Omental fat pad (tissue), 3 donors: ENCODE measurements at regions not wholly inside any gene's neighbourhood (a gene's known extent, or its start where the extent isn't known, plus 50 kb on each side); places are given as distances from the start of the nearest gene placed in this dataset.

ENCODE experiments used
- ATAC-seq: fragments of 150-250 bp; one replicate; pipeline ENCODE4 v1.9.1; 2016; ENCODE audit warnings: mild to moderate bottlenecking, moderate library complexity; ENCODE audit not compliant: low FRiP score
- DNase-seq: peaks from one replicate; pipeline ENCODE4 v3.0.0-alpha.2; 2019; ENCODE audit warnings: low spot score
- CTCF ChIP-seq, 3 donors: fragments of 450-650 bp; IDR thresholded peaks; one replicate each; pipeline ENCODE4 v1.5.1; 2016 to 2017; ENCODE audit warnings: antibody characterized with exemption in 3 of 3, mild to moderate bottlenecking in 3 of 3, moderate library complexity in 2 of 3

GRCh38 chr15:46300716-46301115 lies 665.9 kb downstream of the SQOR start:
- ATAC-seq (no peak), DNase-seq (no peak)
- TF ChIP-seq CTCF (IDR thresholded peaks at IDR 0.05) = no peak

GRCh38 chr15:46301291-46301690 lies 666.5 kb downstream of the SQOR start:
- ATAC-seq = no peak
- no peak for TF ChIP-seq CTCF (IDR thresholded peaks at IDR 0.05)
- DNase-seq = no peak

GRCh38 chr15:46301826-46302225 lies 667.0 kb downstream of the SQOR start:
- ATAC-seq (no peak), DNase-seq (no peak)
- TF ChIP-seq CTCF (IDR thresholded peaks at IDR 0.05) = no peak

- ATAC-seq = no peak
- no peak for DNase-seq
- no peak for TF ChIP-seq CTCF (IDR thresholded peaks at IDR 0.05)
These were observed 669.5 kb downstream of the SQOR start for GRCh38 chr15:46304321-46304720.

- no peak for TF ChIP-seq CTCF (IDR thresholded peaks at IDR 0.05)
- DNase-seq = no peak
- ATAC-seq = no peak
These were observed 672.9 kb downstream of the SQOR start for GRCh38 chr15:46307746-46308145.

- DNase-seq (no peak), ATAC-seq (no peak)
- TF ChIP-seq CTCF (IDR thresholded peaks at IDR 0.05) = no peak
These were observed 675.1 kb downstream of the SQOR start for GRCh38 chr15:46309914-46310313.

GRCh38 chr15:46312133-46312740 lies 677.4 kb downstream of the SQOR start:
- ATAC-seq (peak; percentile 89), DNase-seq (peak; percentile 53)
- no peak for TF ChIP-seq CTCF (IDR thresholded peaks at IDR 0.05)
